ENCODE measurements at regions not wholly inside any gene's neighbourhood (a gene's known extent, or its start where the extent isn't known, plus 50 kb on each side); places are given as distances from the start of the nearest gene placed in this dataset.

- intact Hi-C loops (cut with micrococcal nuclease), result no loop called here
- Histone ChIP-seq H2AFZ (ENCODE audit: low read depth, low read length, poor library complexity, severe bottlenecking) (no peak overlapping the region), H3K9me3 (ENCODE audit: control insufficient read depth in 1 of 2, insufficient read depth in 1 of 2, low read depth in 1 of 2, low read length in 2 of 2) (peaks cover 0 to 4% of the 10 kb centered on the region in 2 experiments; a peak in 2 of 4 replicates), H3K4me1 (ENCODE audit: control insufficient read depth in 1 of 2, insufficient read depth in 2 of 2, low read length in 2 of 2) (no peaks in the 10 kb centered on the region), H3K4me2 (ENCODE audit: low read length) (no peak overlapping the region), H4K20me1 (ENCODE audit: insufficient read depth) (no peaks in the 10 kb centered on the region), H3K27me3 (ENCODE audit: insufficient read depth, low read length) (no peaks in the 10 kb centered on the region; the same call in 1 of the 2 replicates), H3K9me2 (ENCODE audit: insufficient read depth) (no peaks in the 10 kb centered on the region), H3K4me3 (replicated peaks in 1 of 2; ENCODE audit: low read depth in 1 of 2, low read length in 2 of 2) (no peak overlapping the region), H3K9ac (ENCODE audit: low read length) (no peak overlapping the region), H3K79me2 (ENCODE audit: insufficient read depth, low read length) (no peaks in the 10 kb centered on the region), H3K36me3 (ENCODE audit: control insufficient read depth in 1 of 2, insufficient read depth in 2 of 2, low read length in 2 of 2) (no peaks in the 10 kb centered on the region), H3K27ac (ENCODE audit: low read depth, low read length) (no peak overlapping the region)
- DNase-seq (ENCODE audit: low read depth, low spot score) (no peak), ATAC-seq (no peak)
- no TSS peak for BruUV-seq (replicated peaks)
- RAD21 ChIA-PET (ENCODE audit: low non-redundant PET in 1 of 2, low total read pairs in 2 of 2, uncharacterized antibody in 2 of 2, unreplicated experiment in 2 of 2), result no interaction called here
- POLR2A ChIA-PET, result no interaction called here
- CTCF ChIA-PET, result no interaction called here
- TF ChIP-seq EZH2 (IDR thresholded peaks at IDR 0.05) (no peak), SRF (IDR thresholded peaks at IDR 0.05; ENCODE audit: low read depth) (no peak), ZFX (IDR thresholded peaks at IDR 0.05) (no peak), CEBPB (IDR thresholded peaks at IDR 0.05; ENCODE audit: low read depth) (no peak), ZBTB33 (IDR thresholded peaks at IDR 0.05; ENCODE audit: extremely low read depth, insufficient replicate concordance, low read length) (no peak), SP1 (IDR thresholded peaks at IDR 0.05; ENCODE audit: low read depth) (no peak), ELF1 (IDR thresholded peaks at IDR 0.05; ENCODE audit: borderline replicate concordance, low read depth) (no peak), JUND (IDR thresholded peaks at IDR 0.05) (no peak)
Measured at GRCh38 chr6:40668203-40668602, 81.0 kb upstream of the LRFN2 start.

- H3K27ac ChIP-seq (ENCODE audit: low read depth, low read length), result no peak overlapping the region
- ChIA-PET CTCF (no interaction called here), RAD21 (ENCODE audit: low non-redundant PET in 1 of 2, low total read pairs in 2 of 2, uncharacterized antibody in 2 of 2, unreplicated experiment in 2 of 2) (no interaction called here), POLR2A (no interaction called here)
- H3K9me3 ChIP-seq (ENCODE audit: control insufficient read depth in 1 of 2, insufficient read depth in 1 of 2, low read depth in 1 of 2, low read length in 2 of 2), result peaks cover 0 to 4% of the 10 kb centered on the region in 2 experiments; a peak in 2 of 4 replicates
- DNase-seq (ENCODE audit: low read depth, low spot score) (no peak), ATAC-seq (no peak)
- no peak overlapping the region for H3K4me3 ChIP-seq (replicated peaks in 1 of 2; ENCODE audit: low read depth in 1 of 2, low read length in 2 of 2)
- no peaks in the 10 kb centered on the region for H3K36me3 ChIP-seq (ENCODE audit: control insufficient read depth in 1 of 2, insufficient read depth in 2 of 2, low read length in 2 of 2)
- intact Hi-C loops (cut with micrococcal nuclease), result no loop called here
- BruUV-seq (replicated peaks), result no TSS peak
- no peaks in the 10 kb centered on the region for H3K9me2 ChIP-seq (ENCODE audit: insufficient read depth)
- H3K9ac ChIP-seq (ENCODE audit: low read length), result no peak overlapping the region
- no peak overlapping the region for H3K4me2 ChIP-seq (ENCODE audit: low read length)
- H3K4me1 ChIP-seq (ENCODE audit: control insufficient read depth in 1 of 2, insufficient read depth in 2 of 2, low read length in 2 of 2), result no peaks in the 10 kb centered on the region
- peaks cover 9% of the 10 kb centered on the region for H3K27me3 ChIP-seq (ENCODE audit: insufficient read depth, low read length)
- no peaks in the 10 kb centered on the region for H3K79me2 ChIP-seq (ENCODE audit: insufficient read depth, low read length)
- no peaks in the 10 kb centered on the region for H4K20me1 ChIP-seq (ENCODE audit: insufficient read depth)
- no peak overlapping the region for H2AFZ ChIP-seq (ENCODE audit: low read depth, low read length, poor library complexity, severe bottlenecking)
- no peak for TF ChIP-seq TCF7L2 (IDR thresholded peaks at IDR 0.05; ENCODE audit: borderline replicate concordance, extremely low read depth, insufficient read depth, insufficient read length)
- no peak for TF ChIP-seq EZH2 (IDR thresholded peaks at IDR 0.05)
- TF ChIP-seq SP1 (IDR thresholded peaks at IDR 0.05; ENCODE audit: low read depth), result no peak
- no peak for TF ChIP-seq REST (IDR thresholded peaks at IDR 0.05; ENCODE audit: low read depth)
- TF ChIP-seq CTCF (IDR thresholded peaks at IDR 0.05 in 2 of 3, conservative IDR thresholded peaks at IDR 0.05 in 1 of 3; ENCODE audit: borderline replicate concordance in 1 of 3, insufficient read depth in 1 of 3, low read depth in 2 of 3, low read length in 2 of 3), result no peak
- no peak for TF ChIP-seq YY1 (IDR thresholded peaks at IDR 0.05; ENCODE audit: extremely low read depth, insufficient replicate concordance, low read depth, low read length)
- TF ChIP-seq ZFX (IDR thresholded peaks at IDR 0.05), result no peak
- no peak for TF ChIP-seq POLR2A (IDR thresholded peaks at IDR 0.05; ENCODE audit: borderline replicate concordance, extremely low read depth, insufficient read depth, insufficient read length)
- TF ChIP-seq ELF1 (IDR thresholded peaks at IDR 0.05; ENCODE audit: borderline replicate concordance, low read depth), result no peak
Measured at GRCh38 chr6:40666530-40666929, 79.4 kb upstream of the LRFN2 start.

Data from HCT116 (cell line).